HG03378 (cell line): ENCODE measurements at regions not wholly inside any gene's neighbourhood (a gene's known extent, or its start where the extent isn't known, plus 50 kb on each side); places are given as distances from the start of the nearest gene placed in this dataset.

Experiments
- ATAC-seq: cut with Tn5 transposase; IDR thresholded peaks from one replicate; pipeline ENCODE4 v1.9.1; 2021; ENCODE audit warnings: mild to moderate bottlenecking, moderate library complexity; ENCODE audit not compliant: unreplicated experiment

DNA sequence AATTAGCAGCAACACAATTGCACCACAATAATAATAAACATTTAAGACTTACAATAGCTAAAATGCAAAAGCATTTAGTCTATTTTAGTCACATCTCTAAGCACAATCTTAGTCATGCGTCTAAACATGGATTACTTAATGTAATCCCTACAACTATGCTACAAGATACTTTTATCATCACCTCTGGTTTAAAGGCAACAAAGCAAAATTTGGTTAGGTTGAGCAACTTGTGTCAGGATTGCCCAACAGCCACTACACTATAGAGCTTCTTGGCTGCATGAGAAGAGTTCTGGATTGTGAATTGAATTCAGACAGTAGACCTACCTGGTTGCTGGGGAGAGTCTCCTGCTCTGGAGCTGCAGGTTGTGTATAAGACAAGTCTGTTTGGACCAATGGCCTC, 146.5 kb upstream of the PUDP start:
- no peak for ATAC-seq

DNA sequence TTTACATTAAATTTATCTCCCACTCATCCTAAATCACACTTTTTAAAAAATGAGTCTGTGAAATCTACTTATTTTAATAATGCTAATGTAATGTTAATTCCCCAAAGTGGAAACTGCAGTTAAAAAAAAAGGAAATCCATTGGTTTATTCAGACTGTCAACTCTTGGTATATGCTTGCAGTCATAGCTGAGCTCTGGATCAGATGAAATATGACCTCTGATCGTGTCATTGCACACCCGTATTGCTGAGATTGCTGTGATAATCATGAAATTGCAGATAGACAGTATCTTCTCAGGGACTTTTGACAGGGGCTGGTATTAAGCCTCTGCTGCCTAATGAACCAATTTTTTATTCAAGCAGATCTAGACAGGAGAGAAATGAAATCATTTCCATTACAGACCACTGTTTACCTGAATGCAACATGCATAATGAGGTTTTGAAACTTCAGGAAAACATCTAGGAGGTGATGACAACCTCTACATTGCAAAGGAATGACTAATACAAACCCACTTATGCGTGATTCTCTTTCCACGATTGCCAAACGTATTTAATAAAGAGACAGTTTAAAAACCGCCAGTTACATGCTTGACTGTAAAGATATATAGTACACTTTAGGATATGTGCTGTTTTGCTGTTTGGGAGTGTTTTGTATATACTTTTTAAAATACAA, 138.3 kb upstream of the PUDP start:
- no peak for ATAC-seq

- ATAC-seq: no peak
Observed at GRCh38 chrX:7285765-7286164, 137.8 kb upstream of the PUDP start.

- no peak for ATAC-seq
Observed at GRCh38 chrX:7283741-7284140, 135.8 kb upstream of the PUDP start.

DNA sequence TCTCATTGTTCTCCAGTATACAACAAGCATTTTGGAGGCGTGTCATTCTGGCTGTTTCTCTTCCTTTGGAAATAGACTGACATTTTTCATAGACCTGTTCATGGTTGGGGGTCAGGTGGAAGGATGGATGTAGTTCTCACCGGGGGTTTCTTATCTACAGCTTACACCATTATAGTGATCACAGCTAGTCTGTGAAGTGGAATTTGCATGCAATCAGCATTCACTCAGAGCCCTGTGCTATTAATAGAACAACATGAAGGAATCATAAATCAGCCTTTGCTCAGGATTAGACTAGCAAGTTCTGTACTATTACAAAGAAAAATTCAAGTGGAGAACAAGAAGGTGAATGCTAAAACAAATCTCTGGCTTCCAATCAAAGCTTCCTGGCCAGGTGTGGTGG, 132.6 kb upstream of the PUDP start:
- ATAC-seq: no peak

GRCh38 chrX:7272346-7272745, 124.4 kb upstream of the PUDP start:
- ATAC-seq: no peak

DNA sequence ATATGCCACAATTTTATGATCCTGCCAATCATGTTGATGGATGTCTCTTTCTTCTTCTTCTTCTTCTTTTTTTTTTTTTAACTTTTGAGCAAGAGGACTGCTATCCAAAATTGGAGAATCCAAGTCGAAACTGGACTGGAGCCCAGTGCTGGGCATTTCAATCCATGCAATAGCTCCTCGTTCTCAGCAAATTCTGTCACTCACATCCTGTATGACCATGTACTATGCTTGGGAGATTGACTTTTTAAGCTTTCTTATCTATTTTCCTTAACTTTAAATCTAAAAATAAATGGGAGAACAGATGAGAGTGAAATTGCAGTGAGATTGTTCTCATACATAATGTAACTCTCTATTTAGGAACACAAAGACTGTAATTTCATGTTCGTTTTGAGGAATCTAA, 123.0 kb upstream of the PUDP start:
- no peak for ATAC-seq

DNA sequence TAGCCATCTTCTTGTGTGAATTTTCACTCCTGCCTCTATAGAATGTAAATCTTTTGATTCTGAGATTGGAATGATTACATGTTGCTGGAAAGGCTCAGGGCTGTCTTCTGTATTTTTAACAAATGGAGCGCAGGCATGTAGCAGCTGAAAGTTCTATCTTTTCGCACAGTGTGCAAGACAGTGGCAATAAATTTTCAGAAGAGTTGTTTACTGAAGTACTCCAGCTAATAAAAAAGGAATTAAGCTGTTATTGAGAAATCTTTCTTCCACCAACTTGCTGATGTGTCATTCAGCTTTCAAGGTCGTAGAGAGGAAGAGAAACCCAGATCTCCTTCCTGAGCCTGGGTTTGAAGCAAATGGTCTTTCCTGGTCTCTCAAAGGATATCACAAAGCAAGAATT, 122.0 kb upstream of the PUDP start:
- ATAC-seq: no peak

GRCh38 chrX:7269589-7269988, 121.6 kb upstream of the PUDP start:
- no peak for ATAC-seq

DNA sequence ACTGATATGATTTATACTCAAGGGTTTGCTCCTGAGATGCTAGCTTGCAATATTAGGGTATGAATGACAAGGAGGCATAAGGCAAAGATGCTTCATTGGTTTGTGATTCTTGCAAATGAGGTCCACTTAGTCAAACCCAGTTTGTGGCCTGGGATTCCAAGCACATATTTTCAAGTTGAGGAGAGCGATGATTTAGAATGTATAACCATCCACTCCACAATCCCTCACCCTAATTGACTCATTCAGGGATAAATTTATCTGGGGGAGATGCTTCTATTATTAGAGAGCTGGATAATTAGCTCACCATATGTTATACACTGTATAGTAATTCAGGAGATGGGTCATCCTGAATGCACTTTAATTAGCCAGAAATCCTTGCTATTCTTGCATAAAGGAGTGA, 118.3 kb upstream of the PUDP start:
- no peak for ATAC-seq

DNA sequence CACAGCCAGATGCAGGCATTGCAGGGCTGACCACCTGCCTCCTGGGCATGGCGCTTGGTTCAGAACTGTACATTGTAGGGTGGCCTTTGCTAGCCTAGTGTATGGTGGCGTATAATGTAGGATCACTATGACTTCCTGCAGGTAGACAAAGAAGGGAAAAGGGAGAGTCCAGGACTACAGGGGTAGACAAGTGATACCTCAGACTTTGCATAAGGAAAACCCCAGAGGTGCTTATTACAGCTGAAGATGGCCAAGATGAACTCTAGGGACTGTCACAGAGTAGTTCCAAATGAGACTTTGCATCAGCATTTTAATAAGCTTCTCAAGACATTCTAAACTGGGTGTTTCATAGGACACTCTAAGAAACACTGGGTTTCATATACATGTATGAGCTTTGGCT, 116.4 kb upstream of the PUDP start:
- peak; percentile 43 for ATAC-seq

DNA sequence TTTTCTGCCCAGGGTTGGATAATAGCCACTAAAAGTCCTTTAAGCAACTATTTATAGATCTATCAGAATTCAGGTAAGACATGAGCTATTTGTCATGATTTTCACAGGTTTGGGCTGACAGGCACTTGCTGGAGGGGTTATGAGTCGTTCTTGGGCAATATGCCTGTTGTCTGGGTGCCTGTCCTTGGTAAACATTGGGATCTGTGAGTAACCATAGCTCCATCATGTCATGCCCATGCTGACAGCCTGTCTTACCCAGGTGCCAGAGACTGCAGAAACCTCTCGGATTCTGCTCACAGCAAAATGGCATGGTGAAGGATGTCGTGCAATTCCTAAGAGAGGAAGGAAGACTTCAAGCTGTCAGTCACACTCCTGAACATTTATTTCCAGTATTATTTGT, 116.0 kb upstream of the PUDP start:
- ATAC-seq: no peak

DNA sequence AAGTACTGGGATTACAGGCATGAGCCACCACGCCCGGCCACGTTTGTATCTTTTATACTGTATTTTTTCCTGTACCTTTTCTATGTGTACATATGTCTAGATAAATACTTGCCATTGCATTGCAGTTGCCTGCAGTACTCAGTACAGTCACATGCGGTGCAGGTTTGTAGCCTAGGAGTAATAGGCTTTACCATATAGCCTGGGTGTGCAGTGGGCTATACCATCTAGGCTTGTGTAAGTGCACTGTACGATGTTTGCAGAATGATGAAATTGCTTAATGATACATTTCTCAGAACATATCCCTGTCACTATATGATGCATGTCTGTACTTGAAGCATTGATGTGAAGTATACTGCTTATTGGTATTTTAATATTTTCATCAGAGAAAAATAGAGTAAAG, 115.4 kb upstream of the PUDP start:
- ATAC-seq: no peak

DNA sequence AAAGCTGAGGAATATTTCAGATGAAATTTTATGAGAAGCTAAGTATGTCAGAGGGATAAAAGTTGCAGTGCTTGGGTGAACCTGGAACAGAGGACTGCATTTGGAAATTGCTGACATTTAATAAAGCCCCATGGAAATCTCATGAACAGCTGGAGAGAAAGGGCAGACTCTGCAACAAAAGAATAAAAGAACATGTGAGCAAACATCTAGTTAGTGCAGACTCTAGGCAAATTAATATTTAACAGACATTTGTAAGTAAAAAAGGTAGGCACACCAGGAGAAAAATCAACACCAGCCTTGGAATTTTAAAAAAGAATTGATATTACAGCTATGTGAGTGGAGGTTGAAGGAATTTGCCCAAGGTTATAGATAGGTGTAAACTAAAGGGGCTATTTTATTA, 114.6 kb upstream of the PUDP start:
- no peak for ATAC-seq

GRCh38 chrX:7261672-7262332, 113.8 kb upstream of the PUDP start:
- ATAC-seq: peak; percentile 95

GRCh38 chrX:7254144-7254543, 106.2 kb upstream of the PUDP start:
- ATAC-seq: no peak

GRCh38 chrX:7253565-7253964, 105.6 kb upstream of the PUDP start:
- no peak for ATAC-seq

GRCh38 chrX:7252013-7252610, 104.2 kb upstream of the PUDP start:
- no peak for ATAC-seq

- ATAC-seq: no peak
Observed at GRCh38 chrX:7247346-7247745, 99.4 kb upstream of the PUDP start.

DNA sequence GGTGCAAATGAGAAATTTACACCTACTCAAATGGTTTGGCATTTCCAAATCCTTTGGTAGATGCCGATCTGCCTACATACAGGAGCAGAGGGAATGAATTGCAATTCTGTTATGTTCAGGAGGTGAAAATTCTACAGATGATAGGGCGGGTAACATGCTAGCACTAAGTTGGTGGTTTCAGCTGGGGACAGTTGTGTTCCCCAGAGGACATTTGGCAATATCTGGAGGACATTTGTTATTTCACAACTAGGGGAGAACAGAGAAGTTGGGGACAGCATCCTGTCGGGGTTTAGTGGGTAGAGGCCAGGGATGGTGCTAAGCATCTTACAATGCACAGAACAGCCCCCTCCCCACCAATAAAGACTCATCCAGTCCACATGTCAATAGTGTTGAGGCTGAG, 96.5 kb upstream of the PUDP start:
- no peak for ATAC-seq

- peak; percentile 99 for ATAC-seq
Observed at GRCh38 chrX:7242613-7243012, 94.7 kb upstream of the PUDP start.

DNA sequence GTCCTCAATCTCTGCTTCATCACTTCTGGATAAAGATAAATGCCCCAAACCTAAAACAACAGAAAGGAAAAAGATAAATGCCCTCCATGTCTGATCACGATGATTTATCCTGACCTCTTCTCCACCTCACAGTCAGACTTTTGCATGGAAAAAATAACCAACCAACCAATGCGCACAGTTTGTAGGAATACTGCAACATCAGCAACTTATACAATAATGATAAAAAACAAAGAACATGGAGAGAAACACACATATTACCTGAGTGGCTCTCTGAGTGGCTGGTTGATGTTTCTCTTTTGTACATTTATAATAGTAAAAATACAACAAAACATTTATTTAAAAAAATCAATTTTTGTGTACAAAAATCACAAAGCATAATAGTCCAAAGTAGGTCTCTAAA, 93.0 kb upstream of the PUDP start:
- ATAC-seq: no peak

DNA sequence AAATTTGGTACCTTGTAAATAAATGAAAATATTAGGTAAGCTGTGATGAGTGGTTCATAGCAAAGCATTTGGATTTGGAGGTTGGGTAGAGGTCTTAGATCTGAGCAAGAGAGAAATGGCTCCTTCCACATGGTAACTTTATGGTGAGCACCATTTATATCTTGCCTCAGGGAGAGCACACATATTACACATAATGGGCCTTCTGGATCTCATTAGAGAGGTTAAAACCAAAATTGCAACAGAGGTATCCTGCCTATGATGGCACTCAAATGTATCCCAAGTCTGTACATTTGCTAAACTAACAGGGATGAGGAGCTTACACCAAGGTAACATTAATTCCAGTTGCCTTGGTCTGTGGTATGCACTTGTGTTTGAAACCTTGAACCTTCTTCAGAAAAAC, 87.1 kb upstream of the PUDP start:
- no peak for ATAC-seq
